OCI-M2 (cell line): ENCODE measurements at regions not wholly inside any gene's neighbourhood (a gene's known extent, or its start where the extent isn't known, plus 50 kb on each side); places are given as distances from the start of the nearest gene placed in this dataset.
"Not testable (repeated sequence)": the region's sequence is repeated elsewhere in the genome, so short reads cannot be mapped to it uniquely, and the experiment has no call there.

Experiments used
- DNase-seq: peaks from one replicate; lab custom pipeline; 2025; ENCODE audit not compliant: unreplicated experiment; lab: John Stamatoyannopoulos, UW

DNA sequence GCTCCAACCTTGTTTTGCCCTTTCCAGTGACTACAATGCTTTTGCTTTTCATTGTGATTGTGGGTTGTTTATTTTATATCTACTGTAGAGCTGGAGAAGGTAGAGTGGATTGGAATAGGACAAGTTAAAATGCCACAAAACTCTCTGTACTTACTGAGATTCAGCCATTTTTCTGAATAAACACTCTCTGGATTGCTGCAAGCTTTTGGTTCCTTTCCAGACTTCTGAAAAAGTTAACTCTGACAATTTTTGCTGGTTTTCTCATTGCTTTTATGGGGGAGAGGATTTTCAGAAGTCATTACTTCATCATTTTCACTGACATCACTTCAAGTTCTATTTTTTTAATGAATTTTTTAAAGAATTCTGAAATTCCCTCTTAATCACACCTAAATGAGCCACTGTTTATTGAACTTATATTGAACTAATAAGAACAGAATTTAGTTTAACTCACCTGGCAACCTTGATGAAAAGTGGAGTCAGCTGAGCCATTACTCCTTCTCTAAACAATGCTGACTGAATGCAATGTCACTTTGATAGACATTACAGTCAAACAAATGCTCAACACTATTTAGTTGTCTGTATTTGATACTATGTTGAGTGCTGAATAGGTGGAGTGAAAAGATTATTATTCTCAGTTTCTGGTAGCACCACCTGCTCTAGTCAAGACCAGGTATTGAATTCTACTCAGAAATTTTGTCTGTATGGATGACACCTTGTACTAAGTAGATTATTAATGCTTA, 303.5 kb downstream of the DLEU7 start:
- DNase-seq = no peak

DNA sequence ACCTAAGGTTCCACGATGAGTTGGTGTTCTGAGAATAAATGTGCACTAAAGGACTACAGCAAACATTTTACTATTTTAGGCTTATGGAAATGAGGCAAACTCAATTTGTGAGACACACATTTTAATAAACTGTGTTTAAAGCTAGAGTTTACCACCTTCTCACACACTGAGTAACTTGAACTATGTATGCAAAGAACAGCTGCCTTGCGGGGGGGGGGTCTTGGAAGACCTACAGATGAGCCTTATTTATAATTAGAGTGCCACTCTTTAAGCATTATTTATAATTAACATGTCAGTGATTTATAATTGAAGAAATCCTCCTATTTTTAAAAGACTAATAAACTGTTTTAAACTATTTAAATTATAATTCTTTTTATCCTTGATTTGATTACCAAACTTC, 300.4 kb downstream of the DLEU7 start:
- no peak for DNase-seq

DNA sequence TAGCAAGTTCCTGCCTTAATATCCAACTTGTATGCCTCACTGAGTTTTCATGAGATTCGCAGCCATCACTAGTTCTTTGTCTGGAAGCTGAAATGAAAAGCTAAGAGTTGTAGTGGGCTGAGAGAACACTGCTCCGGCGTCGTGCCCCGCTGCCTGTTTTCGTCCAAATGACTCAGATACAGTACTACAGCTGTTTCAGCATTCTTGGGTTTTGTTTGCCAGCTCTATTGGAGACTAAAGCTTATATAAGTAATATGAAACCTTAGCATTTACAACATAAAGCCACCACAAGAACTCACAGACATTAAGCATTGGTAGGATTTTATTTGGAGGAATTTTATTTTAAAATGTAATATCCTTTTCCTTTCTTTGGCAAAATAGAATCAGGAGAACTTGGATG, 299.7 kb downstream of the DLEU7 start:
- no peak for DNase-seq

DNA sequence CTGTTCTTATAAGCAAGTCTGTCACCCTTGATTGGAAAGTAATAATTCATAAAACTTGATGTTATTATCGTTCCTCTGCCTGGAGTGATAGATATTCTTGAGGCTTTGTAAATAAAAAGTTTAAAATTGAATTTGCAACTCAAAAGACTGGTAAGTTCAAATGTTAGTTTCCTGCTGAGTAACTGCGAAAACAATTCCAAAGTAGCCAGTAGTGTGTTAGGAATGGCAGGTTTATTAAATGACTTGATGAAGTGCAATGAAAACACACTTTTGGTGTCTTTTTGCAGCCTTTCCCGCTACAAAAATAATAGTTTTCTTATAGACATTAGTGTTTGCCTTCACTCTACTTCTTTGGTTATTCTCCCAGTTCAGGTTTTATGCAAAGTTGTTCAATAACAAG, 299.3 kb downstream of the DLEU7 start:
- no peak for DNase-seq

DNA sequence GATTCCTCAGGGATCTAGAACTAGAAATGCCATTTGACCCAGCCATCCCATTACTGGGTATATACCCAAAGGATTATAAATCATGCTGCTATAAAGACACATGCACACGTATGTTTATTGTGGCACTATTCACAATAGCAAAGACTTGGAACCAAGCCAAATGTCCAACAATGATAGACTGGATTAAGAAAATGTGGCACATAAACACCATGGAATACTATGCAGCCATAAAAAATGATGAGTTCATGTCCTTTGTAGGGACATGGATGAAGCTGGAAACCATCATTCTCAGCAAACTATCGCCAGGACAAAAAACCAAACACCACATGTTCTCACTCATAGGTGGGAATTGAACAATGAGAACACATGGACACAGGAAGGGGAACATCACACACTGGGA, 296.3 kb downstream of the DLEU7 start:
- not testable (repeated sequence) for DNase-seq

DNA sequence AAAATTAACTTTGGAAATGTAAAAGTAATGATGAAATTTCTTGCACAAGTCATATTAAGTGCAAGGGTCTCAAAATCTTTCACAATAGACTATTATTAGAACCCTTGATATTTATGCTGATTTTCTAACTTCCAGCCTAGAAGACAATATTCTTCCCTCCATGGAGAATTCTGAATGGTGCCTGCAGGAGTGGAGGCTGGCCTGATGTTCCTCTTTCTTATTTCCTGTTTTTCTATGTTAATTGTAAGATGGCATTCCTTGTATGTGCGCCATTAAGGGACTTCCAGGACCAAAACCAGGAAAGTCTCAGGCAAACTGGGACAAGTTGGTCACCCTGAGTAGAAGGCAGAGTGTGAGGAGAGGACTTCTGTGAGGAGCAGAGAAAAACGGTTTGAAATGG, 294.9 kb downstream of the DLEU7 start:
- no peak for DNase-seq

DNA sequence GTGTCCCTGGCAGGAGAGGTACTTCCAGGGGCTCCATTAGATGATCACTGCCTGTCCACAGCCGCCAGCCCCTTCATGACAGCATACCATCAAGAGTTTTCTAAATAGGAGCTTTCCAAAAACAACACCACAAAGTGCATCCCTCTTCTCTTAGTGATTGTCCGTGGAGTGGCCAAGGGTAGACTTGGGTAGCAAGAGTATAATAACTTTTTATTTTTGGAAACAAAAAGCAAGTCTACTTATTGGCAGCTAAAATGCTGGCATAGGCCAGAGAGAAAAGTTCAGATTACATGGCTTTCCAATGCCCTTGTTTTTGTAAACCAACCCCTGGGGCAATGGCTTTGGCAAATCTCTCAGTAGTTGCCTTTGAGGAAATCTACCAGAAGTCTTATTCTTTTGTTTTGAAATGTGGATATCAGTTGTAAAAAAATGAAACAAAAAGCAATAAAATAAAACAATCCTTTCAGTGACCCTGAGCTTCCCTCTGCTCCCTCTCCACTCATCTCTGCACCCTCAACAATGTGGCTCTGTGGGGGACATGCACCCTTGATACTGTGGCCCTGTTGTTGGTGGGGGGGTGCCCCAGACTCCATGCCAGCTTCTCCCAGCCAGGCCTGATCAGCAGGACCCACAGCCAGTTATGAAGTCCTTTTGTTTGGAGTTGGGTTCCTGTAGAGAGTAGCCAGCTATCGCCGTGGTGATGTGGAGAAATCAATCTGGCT, 294.1 kb downstream of the DLEU7 start:
- DNase-seq = no peak

DNA sequence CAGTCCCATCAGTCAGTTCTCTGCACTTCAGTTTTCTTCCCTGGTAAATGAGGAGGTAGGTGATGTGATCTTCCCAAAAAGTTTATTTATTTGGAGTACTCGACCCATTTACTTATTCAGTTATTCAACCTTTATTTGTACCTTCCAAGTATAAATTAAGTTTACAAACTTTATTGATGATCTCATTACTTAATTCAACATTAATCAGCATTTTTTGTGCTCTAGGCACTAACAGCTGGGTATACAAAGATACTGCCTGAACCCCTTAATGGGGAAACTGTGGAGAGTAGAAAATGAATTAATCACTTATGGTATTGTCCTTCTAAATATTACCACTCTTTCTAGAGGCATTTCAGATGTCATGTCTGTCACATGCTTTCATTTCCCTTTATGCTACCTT, 293.3 kb downstream of the DLEU7 start:
- DNase-seq = no peak

DNA sequence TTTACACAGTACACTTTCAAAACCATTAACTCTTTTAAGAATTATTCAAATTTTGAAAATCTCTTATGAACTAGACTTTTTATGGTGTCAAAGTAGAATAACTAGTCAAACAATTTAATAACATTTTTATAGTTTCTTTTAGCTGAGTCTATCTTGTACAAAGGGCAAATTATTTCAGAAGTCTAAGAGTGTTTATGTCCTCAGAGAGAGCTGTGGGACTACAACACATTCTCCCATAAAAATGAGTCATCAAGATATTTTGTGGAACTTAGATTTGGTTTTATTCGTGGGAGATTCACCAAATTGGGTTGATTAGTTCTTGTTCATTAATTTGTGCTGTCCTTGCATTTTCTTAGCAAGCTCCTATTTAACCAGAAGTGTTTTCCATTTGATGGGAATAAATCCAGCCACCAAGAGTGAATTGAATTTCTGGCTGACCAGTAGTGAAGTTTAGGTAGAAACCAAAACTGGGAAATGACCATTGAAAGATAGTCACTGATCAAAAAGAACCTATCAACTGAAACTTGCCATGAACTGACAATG, 291.0 kb downstream of the DLEU7 start:
- DNase-seq = no peak

DNA sequence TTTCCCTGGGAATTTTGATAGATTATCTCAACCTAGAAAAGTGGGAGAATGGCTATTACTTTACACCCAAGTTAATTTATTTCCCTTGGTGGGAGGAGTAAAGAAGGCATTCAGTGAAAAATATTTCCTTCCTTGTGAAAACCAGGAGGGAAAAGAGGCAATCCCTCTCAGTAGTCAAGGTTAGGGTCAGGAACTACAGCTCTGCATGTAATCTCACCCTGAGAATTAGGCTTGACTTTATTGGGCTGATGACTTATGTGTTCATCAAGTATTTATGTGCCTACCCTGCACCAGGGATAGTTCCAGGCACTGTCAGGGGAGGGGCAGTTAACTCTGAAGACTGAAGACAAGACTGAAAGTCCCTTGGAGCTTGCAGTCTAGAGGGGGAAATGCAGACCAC, 281.8 kb downstream of the DLEU7 start:
- no peak for DNase-seq

DNA sequence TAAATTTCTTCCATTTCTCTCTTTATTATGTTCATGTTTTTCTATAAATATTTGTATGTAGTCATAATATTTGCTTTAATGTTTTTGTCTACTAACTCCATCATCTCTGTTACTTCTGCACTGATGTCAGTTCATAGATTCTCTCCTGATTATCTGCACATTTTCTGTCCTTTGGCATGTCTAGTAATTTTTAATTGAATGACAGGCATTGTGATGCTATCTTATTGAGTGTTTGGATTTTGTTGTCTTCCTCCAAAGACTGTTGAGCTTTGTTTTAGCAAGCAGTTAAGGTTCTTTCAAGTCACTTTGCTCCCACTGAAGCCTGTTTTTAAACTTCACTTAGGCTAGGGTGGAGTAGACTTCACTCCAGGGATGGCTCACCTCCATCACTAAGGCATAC, 276.8 kb downstream of the DLEU7 start:
- no peak for DNase-seq

DNA sequence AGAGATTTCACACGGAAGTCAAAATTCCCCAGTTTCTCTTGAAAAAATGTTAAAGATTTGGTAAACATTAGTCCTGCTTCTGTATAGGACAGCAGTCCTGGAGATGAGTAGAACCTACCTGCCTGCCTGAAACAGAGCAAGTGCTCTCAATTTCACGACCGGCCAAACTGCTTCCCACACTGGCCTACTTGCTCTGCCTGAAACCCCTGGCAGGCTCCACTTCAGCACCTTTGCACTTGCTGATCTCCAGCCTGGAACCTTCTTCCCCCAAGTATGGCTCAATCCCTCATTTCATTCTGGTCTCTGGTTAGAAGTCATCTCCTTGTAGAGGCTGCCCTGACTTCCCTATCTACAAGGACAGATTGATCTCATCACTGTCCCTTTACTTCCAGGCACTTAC, 271.4 kb downstream of the DLEU7 start:
- no peak for DNase-seq

DNA sequence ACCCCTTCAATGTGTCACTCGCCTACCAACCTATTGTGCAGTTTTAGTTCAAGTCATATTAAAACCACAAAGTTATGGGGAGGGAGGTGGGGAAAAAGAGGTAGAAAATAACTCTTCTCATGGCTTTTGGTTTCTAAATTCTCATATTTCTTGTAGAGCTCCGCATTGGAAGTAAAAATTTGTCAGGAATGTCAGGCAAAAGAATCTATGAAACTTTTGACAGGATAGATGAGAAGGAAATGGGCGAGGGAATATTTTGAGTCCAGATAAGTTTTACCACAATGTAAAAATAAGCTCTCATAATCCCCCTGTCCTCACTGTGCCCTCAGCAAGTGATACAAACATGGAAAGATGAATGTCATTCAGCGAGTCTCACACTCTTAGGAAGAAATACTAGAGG, 270.4 kb downstream of the DLEU7 start:
- DNase-seq = no peak

DNA sequence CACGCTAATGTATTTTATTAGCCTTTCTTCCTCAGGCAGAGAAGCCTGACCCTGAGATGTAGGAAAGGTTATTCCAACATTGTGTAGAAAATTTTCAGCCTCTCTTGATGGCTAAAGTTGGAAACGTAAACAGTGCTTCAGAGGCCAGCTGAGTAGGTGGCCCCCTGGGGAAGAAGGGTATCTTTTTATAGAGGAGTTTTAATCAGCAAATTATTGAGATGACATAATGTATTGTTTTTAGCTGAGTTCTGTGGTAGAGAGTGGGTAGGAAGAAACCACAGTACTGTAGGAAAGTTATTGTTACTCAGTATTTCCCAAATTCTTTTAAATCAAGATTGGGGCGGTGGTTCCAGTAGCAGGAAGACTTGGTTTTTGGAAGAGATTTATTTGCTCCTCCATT, 268.8 kb downstream of the DLEU7 start:
- DNase-seq = no peak

DNA sequence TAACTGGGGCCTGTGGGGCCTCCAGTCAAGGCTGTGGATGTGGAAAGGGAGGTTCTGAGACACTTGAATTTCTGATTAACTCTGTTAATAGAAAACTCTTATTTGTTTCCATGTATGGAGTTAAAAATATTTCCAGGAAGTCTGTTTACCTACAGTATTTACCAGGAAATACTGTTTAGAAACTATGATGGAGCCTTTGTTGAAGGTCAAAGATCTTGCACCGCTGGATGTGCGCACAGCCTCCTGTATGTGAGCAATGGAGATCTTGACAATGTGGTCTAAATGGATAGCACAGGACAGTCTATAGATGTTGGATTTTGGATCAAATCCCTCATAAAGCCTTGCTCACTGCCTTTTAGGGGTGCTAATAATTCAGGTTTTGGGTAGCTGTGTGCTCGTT, 268.4 kb downstream of the DLEU7 start:
- DNase-seq = no peak

DNA sequence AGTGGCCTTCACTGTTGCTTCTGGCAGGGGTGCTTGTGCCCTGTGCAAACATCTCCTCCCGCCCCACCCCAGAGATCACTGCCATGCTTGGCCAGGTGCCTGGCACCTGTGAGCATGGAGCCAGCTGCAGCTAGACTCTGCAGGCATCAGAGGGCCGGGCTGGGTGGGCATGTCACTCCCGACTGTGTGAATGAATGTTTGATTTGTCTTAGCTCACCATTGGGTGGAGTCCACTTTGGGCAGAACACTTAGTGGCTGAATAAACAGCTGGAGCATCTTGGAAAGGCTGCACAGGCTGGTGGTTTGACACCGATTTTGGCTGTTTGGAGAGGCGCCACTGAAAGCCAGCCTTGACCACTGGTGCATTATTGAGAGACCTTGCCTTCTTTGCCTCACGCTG, 267.3 kb downstream of the DLEU7 start:
- no peak for DNase-seq

DNA sequence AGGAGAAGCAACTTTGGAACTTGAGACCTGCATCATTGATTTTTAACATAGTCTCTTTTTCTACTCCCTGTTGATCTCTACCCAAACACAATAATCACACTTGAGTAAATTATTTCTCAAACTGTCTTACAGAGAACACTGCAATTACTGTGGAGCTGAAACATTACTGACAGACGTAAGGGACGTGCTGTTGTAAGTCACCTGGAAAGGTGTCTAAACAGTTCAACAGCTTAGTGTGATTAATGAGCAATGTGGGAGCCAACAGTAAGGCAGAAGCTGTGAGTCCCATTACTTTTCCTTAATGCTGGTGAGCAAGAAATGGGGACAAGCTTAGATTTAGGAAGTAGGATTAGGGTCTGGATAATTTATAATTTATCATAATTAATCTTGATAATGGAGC, 265.7 kb downstream of the DLEU7 start:
- DNase-seq = no peak

DNA sequence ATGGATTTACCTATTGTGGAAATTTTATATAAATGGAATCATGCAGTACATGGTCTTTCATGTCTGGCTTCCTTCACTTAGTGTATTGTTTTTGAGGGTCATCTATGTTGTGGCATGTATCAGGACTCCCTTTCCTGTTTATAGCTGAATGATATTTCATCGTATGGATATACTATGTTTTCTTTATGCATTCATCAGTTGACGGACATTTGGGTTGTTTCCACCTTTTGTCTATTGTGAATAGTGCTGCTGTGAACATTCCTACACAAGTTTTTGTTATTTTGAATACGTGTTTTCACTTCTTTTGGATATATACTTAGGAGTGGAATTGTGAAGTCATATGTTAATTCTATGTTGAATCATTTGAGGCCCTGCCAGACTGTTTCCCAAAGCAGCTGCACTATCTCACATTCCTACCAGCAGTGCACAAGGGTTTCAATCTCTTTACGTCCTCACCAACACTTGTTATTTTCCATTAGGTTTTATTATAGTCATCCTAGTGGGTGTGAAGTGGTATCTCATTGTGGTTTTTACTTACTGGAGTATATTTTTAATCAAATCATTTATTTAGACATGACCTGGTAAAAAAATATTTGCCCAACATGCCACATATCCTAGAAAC, 262.7 kb downstream of the DLEU7 start:
- no peak for DNase-seq

DNA sequence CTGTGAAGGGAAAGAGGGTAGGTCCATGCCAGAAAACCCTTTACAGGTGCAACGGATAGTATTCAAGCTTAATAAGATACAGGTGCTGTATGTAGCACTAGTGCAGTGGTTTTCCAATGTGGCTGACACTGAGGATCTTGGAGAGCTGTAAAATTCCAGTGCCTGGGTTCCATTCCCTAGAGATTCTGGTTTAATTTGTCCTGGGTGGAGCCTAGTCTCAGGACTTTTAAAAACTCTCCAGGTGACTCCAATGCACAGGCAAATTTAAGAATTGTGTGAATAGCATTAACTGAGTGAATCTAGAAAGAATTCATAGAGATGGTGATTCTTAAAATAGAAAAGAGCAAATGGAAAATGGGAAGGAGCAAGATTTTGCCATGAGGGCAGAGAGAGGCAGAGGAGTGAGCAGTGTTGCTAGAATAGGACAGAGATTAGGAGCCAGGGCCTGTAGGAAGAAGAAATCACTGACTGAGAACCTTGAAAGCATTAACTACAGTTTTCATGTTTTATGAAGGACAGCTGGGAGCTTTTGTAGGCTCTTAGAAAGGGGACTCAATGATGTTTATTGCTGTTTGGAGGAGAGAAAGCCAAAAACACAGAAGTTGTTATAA, 261.8 kb downstream of the DLEU7 start:
- DNase-seq = no peak

DNA sequence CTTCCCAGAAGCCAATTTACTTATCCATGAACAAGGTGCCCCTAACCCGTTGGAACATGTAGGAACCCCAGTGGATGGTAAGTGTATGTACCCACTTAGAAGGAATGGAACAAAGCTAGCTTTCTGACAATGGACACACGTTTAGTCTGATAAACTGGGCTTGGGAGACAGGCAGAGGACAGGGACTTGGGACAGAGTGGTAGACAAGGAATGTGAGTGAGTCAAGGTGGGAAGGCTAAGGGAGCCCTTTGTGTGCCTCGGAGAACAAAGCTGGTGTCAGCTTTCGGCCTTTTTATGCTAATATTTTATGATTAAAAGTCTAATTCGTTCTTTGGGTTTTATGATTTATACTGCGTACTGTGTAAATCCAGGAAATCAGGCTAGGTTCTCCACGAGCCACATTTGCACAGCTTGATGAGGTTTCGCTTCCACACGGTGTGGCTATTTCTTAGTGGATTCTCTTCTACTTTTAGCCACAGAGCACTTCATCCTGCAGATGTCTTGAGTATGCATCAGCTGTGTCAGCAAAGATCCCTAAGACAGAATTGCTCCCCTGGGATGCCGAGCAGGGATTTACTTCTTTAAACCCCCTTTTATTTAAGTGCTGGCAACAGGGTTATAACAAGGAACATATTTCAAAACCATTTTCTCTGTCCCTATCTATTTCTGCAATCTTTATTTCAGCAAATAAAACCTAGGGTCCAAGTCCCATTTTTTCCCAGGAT, 258.5 kb downstream of the DLEU7 start:
- DNase-seq = no peak
